H1 (cell line): ENCODE measurements at regions not wholly inside any gene's neighbourhood (a gene's known extent, or its start where the extent isn't known, plus 50 kb on each side); places are given as distances from the start of the nearest gene placed in this dataset.

Experiments used
- CHD2 ChIP-seq: IDR thresholded peaks from 2 replicates; pipeline ENCODE4 v1.6.1; 2012; ENCODE audit warnings: low read length, improper control_type of control experiment
- NRF1 ChIP-seq: IDR thresholded peaks from 2 replicates; pipeline ENCODE4 v1.6.1; 2011; ENCODE audit warnings: mild to moderate bottlenecking, low read depth, low read length, improper control_type of control experiment
- RNF2 ChIP-seq: fragments of 200-900, 300-1000 bp; sonication (generic); IDR thresholded peaks from 2 replicates; pipeline ENCODE4 v1.7.1; 2016; ENCODE audit warnings: borderline replicate concordance, low read depth, mild to moderate bottlenecking, antibody characterized with exemption, low read length; ENCODE audit not compliant: poor library complexity, severe bottlenecking; ENCODE audit errors: missing control alignments
- SRF ChIP-seq: IDR thresholded peaks from 2 replicates; pipeline ENCODE4 v1.6.1; 2011; ENCODE audit warnings: mild to moderate bottlenecking, low read depth, low read length, moderate library complexity
- TAF7 ChIP-seq: optimal IDR thresholded peaks from 2 replicates; pipeline ENCODE3; 2011; ENCODE audit warnings: low read depth, mild to moderate bottlenecking, inconsistent platforms, low read length, moderate library complexity, borderline replicate concordance

GRCh38 chr6:74256781-74257180 is 560.8 kb downstream of the CD109 start (continued):
- TF ChIP-seq SRF, result no peak
- TF ChIP-seq RNF2, result no peak
- TF ChIP-seq NRF1, result no peak
- no peak for TF ChIP-seq CHD2
- no peak for TF ChIP-seq TAF7
